NOMO-1 treated with dmso at 0.1 percent for 144 hours (cell line): ENCODE measurements at regions not wholly inside any gene's neighbourhood (a gene's known extent, or its start where the extent isn't known, plus 50 kb on each side); places are given as distances from the start of the nearest gene placed in this dataset.
"Not testable (repeated sequence)": the region's sequence is repeated elsewhere in the genome, so short reads cannot be mapped to it uniquely, and the experiment has no call there.

Source experiments
- DNase-seq: peaks from one replicate; lab custom pipeline; 2025; ENCODE audit not compliant: unreplicated experiment; lab: John Stamatoyannopoulos, UW

DNA sequence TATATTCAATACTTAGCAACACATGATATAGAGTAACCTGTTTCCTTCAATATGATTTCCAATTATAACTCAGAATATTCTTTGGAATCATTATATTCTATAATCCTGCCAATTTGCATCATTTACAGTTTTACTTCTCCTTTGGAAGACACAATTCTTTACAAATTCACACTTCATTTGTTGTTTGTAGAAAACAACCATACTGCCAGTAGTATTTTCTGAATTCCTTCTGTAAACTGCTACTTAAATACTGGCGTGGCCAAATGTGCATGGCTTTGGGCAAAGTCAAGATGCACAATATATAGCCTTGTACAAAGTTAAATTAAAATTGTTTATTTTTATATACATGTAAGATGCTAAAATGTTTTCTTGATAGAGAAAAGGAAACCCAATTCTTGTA, 687.1 kb upstream of the NEGR1 start:
- no peak for DNase-seq

DNA sequence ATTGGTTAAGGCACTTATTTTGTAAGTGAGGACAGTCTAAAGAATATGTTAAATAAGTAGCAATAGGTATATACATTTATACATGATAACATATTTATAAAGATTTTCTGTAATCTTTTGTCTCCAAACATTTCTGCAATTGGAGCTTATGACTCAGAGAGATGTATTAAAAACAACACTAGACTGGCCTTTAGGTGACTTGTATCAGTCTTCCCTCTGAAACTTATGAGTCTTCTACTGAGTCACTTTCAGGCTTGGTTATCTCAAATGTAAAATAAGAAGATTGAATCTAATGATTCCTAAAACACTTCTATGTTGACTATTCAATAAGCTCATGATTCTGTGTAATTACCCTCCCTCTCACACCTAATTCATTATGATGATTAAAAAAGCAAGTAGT, 672.6 kb upstream of the NEGR1 start:
- no peak for DNase-seq

DNA sequence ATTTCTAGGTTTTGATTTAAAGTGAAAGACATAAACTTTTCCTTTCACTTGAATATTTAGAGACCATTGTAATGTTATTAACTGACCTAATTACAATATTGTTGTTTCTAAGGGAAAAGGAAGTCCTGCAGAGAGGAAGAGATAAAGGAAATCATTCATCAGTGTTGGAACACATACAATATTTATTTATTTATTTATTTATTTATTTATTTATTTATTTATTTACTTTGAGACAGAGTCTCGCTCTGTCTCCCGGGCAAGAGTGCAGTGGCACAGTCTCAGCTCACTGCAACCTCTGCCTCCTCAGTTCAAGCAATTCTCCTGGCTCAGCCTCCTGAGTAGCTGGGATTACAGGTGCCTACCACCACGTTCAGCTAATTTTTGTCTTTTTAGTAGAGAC, 668.6 kb upstream of the NEGR1 start:
- not testable (repeated sequence) for DNase-seq

DNA sequence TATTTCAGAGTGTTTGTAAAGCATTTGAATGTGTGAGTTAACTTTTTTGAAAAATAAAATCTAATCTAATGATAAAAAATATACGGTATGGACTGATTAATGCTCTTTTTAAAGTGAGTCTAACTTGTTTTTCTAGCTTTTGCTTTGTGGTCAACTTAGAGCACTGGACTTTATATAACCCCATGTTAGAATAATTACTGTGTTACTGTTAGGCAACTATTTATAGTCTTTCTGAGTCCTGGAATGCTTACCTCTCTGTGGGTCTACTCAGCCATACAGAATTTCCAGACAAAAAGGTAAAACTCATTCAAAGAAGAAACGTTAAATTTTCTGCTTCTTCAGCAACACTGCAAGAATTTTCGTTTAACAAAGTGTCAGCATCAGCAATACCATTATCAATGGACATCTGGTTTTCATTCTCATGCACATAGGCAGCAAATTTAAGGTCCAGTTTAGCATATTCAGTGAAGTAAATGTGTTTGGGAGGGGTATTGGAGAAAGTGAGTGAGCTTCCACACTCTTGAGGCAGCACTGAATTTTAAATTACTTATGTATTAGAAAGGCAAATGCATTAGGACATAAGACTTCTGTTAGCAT, 664.7 kb upstream of the NEGR1 start:
- DNase-seq = no peak

DNA sequence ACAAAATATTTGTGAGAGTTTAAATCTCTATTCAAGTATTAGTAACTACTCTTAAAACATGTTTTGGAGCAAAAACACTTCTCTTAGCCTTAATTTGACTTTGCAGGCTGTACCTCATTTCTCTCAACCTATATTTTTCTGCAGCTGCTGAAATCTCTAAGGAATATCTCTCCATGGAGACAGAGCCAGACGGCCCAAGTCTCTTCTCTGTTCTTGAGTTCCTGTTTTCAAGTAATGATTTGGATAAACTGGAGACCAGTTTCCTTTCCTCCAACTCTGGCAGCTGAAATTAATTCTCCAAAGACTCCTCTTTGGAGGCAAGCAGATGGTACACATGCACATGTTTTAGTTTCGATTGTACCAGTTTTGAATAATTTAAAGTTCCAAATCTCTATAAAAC, 659.7 kb upstream of the NEGR1 start:
- no peak for DNase-seq

DNA sequence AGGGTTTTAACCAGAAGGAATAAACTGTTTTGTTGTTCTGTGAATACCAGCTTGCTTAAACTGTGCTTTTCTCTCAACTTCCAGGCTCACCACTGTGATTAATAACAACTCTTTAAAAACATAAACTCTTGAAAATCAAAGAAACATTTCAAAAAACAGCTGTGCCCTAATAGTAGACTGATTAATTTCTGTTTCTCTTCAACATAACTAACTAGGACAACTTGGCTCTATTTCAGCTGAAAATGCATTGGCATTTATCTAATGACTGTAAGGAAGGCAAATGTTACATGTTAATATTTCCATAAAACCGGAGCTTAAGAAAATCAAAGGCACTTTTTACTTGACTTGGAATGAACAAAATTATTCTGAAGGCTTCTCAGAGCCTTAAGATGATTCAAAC, 656.1 kb upstream of the NEGR1 start:
- no peak for DNase-seq

DNA sequence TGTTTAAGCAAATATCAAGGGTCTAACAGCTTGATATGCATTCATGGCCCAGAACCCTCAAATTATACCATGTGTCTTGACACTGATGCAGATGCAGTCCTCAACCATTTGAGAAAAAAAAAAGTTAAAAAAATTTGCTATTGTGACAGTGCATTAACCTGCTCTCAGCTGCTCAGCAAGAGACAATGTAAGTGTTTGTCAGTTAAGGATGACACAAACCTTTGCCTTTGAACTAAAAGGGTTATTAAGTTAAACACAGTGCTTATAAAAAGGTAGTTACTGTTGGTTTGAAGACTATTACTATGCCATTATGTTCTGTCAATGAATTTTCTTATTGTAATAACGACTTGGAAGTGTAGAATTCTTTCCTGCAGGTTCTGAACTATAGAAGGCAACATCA, 655.6 kb upstream of the NEGR1 start:
- DNase-seq = no peak

DNA sequence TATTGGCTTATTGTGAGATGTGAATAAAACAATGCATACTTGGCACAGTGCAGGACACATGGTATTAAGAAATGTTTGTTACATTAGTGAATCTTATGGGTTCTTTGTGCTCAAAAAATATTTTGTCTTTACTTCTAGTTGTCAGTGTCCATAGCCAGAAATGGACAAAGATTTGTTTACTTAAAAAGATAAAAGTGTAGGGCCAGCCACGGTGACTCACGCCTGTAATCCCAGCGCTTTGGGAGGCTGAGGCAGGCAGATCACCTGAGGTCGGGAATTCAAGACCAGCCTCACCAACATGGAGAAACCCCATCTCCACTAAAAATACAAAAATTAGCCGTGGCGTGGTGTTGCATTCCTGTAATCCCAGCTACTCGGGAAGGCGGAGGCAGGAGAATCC, 654.6 kb upstream of the NEGR1 start:
- DNase-seq = no peak

DNA sequence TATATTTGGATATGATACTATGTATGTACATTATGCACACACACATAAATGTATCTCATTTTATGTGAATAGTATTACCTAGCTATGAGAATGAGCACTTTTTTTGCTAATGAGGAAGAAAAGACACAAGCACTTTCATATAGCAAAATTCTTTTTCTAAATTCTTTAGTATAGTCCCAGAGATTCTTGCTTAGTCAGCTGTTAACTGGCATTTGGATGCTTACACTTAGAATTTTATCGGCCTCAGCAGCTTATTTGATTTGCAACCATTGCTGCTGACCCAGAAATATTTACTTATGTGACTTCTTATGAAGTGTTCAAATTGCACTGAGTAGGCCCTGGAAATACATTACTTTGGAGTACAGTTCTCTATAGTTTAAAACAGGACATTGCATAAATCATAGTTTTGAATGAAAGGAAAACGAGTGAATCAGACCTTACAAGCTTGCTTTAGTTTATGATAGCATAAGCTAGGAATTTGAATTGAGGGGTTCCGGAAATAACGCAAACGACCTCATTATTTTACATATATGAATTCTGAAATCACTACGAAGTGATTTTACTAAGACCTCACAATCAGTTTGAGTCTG, 653.9 kb upstream of the NEGR1 start:
- DNase-seq = no peak

DNA sequence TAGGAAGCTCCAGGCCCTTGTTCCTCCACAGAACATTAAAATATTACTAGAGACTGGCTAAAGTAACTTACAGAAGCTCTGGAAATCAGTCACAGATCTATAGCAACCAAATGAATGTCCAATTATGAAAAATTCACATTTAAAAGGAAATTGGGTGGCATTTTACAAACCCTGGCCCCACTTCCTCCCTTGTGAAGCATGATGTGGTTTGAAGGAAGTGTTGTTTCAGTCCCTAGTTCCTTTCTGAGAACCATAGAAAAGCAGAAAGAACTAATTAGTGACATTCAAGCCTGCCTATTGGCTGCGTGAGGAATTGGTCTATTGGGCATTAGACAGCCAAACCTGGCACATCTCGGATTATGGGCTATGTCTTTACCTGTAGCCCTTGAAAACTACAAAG, 649.7 kb upstream of the NEGR1 start:
- DNase-seq = no peak

DNA sequence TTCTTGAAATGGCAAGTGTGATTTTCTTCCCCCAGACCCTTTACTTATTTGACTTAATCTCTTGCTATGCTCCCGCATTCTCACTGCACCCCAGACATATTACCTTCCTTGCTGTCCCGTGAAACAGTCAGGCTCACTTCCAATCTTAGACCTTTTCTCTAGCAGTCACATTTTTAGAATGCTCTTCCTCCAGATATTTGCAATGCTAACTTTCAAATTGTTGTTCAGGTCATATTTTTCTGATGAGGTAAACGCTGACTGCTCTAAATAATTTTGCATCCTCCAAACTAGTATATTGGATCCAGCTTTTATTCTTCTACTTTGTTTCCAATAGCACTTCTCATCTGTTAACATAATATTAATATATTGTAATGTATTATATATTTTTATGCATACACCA, 648.2 kb upstream of the NEGR1 start:
- DNase-seq = no peak

DNA sequence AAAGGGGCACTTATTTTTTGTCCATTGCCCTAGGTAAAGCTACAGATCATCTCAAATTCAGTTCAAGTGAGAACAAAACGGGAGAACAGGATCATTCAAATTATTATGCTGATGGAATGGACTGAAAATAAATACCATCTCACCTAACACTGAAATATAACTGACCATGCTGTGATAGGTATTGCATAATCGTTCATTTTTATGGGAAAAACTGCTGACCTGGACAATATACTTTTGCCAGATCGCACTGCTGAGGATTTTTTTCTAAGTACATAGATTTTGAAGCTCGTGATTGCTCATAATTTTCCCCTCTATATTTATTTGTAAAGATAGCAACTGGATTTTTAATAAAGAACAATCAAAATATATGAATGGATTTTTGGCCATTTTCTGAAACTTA, 636.6 kb upstream of the NEGR1 start:
- no peak for DNase-seq

DNA sequence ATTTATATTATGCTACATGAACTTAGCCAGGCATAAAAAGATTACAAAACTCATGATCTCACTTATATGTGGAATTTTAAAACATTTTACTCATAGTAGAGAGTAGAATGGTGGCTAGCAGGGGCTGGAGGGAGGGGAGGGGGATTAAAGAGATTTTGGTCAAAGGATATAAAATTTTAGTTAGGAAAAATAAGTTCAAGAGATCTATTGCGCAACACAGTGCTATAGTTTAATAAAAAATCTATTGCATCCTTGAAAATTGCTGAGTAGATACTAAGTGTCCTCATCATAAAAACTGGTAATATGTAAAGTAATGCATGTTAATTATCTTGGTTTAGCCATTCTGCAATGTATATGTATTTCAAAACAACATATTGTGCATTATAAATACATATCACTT, 635.6 kb upstream of the NEGR1 start:
- no peak for DNase-seq

DNA sequence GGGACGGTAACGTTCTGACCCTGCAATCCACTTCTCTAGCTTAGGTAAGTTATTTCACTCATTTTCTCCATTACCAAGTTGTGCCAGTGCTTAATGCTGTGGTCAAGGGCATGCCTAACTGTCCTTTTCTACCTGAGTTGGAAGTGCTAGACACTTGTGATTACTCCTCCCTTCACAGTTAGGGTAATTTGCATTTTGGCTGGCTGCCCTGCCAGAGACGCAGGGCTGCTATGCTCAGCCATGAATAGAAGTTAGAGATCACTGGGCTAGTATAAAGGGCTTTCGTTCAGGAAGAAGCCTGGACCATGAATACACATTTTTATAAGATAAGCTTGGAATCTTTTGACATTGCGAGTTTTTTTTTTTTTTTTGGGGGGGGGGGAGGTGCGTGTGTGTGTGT, 633.2 kb upstream of the NEGR1 start:
- DNase-seq = no peak

DNA sequence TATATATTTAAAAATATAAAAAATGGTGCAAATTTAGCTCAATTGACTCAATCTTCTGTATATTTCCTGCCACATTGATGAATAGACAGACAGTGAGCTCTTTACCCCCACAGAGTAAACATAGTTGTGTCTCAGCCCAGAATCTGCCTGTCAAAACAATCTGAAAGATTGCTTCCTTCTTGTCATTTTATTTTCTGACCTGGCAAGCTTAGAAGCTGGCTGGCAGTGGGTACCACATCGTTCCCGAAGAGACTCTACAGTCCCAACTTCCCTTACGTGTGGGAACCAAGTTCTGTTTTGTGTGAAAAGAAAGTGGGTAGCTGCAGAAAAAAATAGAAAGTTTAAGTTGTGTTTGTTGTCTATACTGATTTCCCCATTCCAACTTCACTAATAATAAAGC, 629.3 kb upstream of the NEGR1 start:
- no peak for DNase-seq

DNA sequence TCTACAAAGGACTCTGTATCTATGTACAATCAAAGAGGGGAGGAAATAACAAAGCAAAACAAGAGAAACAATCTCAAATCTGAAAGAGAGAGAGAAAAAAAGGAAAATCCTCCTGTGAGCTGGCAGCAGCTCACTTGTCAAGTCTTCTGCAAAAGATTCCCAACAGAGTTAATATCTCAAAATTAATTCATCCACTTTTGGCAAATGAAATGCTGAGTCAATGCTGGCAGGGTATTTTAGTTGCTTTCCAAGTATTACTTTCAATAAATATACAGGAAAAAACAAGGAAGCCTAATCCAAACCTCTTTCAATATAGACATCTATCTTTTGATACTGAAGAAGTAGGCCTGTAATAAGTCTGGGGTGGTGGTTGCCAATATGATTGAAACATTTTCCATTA, 613.9 kb upstream of the NEGR1 start:
- DNase-seq = no peak

DNA sequence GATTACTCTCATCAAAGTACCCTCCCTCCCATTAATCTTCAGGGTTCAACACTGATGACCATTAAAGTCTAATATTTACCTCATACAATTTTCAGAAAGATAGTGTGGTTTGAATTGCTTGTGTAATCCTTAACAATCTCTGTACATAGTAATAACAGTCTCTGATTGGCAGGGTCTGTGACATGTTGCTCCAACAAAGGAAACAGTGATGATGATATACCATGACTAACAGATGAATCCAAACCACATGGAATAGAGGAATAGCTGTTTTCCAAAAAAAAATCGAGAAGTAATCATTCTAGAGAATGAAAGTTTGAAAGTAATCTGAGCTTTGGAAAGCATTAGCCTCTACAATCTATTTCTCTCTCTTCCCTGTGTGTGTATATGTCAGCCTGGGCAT, 610.1 kb upstream of the NEGR1 start:
- DNase-seq = no peak

DNA sequence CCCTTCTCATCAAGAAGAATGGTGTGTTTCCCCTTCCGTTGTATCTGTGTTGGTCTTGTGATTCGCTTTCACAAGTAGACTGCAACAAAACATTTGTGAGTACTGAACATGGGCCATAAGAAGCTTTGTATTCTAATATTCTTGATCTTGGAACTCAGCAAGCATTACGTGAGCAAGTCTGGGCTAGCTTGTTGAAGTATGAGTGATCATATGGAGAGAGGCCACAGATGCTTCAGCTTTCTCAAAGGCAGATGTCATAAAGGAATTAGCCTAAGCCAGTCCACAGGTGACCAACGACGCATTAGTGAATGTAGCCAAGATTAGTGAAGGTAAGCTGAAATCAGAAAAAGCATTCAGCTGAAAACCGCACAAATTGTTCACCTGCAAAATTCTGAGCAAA, 609.6 kb upstream of the NEGR1 start:
- no peak for DNase-seq

DNA sequence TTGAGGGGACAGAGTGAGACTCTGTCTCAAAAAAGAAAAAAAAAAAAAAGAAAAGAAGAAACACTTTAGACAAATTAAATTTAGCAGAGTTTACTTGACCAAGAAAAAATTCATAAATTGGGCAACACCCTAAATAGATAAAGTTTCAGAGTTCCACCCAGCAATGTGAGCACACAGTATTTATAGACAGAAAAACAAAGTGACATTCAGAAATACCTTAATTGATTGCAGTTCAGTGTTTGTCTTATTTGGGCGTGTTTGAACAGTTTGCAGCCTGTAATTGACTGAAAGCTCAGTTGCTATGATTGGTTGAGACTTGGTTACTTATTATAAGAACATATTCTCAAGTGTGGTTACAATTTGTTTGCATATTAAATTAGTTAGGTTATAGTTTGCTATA, 603.5 kb upstream of the NEGR1 start:
- DNase-seq = no peak

DNA sequence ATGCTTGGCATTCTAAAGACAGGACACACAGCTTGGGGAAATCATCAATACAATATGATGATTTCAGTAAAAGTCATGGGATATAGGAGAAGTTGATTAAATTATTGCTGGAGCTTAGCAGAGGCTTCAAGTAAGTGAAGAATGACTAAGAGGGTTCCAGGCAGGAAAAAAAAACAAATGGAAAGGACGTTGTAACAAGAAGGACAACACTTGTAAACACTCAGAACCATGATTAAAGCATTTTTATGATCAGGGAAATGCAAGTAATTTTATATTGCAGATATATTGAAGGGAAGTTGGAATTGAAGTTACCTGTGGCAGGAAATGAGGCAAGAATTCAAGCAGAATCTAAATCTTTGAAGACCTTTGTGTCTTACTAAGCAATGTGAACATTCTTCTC, 602.7 kb upstream of the NEGR1 start:
- no peak for DNase-seq

DNA sequence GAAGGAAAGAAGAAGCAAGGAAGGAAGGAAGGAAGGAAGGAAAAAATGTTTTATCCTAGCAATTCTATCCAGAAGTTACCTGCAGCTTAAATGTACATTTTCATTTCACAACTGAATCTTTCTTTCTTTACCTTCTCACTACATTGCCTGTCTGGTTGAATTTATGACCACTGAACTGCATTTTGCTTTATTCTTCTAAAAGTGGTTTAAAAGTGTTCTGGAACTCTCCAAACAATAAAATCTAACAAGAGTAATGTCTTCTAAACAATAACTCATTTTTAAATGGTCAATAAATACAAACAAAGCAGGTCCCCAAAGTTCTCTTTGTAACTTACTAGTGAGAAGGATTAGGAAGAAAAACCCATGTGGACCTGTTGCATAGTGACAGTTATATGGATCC, 587.5 kb upstream of the NEGR1 start:
- no peak for DNase-seq

DNA sequence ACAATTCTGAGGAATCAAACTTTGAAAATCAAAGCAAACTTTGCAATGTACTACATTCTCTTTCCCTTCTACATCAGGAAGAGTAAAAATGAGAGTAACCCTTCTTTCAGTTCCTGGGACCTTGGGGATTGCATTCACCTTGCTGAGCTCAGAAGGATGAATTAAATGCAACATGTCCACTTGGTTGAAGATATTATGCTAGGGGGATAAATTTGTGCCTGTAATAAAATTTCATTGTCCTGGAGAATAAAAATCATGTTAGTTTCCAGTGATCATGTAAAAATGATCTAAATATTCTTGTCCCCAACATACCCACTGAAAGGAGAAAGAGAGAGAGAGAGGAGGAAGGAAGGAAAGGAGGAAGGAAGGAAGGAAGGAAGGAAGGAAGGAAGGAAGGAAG, 587.1 kb upstream of the NEGR1 start:
- no peak for DNase-seq

DNA sequence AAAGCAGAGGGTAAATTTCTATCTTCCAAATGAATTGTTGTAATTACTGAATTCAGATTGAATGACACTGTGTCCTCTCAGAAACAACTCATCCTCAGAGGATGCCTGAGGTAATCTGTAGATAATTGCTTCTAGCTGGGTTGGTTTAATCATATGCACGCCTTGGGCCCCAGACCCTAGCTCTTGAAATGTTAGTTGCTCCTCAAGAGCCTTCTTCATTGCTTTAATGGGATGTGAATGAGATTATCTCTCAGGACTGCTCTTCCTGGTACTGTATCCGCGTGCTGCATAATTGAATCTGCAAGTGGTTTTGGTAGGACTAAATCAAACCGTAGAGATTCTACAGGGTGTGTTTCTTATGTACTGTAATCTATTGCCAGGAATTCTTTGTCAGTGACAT, 569.3 kb upstream of the NEGR1 start:
- no peak for DNase-seq

DNA sequence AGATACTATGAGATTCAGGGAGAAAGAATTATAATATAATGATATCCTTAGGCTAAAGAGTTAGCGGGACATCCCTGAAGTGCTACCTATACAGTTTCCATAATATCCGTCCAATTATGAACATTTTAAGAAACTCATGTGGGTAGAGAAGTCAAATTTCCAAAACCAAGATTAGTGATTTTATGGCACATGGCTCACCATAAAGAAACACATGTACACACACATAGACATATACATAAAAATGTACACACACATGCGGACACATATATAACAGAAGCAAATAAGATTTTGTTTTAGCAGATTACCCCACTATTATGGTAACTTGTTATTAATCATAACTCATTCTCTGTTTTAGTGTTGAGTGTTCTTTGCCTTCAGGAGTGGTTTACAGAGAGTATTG, 566.7 kb upstream of the NEGR1 start:
- DNase-seq = no peak
